ENCODE measurements at regions not wholly inside any gene's neighbourhood (a gene's known extent, or its start where the extent isn't known, plus 50 kb on each side); places are given as distances from the start of the nearest gene placed in this dataset.

DNA sequence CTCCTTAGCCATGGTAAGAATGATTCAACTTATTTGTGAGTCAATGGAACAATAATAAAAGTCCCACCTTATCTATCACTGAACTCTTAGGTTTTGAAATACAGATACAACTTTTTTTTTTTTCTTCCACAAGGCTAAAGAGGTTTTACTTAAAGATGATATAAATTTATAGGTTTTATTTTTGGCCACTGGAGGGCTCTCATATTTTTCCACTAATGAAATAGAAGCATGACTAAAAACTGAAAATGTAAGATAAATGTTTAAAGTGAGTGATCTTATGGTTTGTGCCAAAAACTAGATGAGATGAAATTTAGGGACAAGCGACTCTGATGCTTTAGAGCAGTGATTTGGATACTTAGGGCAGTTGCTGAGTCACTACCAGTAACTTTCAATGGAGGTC lies 499.0 kb downstream of the NUF2 start:
- H3K9me3 ChIP-seq: no peaks in the 10 kb centered on the region
- H3K4me1 ChIP-seq (ENCODE audit: low read depth): no peaks in the 10 kb centered on the region
- TF ChIP-seq, protein P1, sequence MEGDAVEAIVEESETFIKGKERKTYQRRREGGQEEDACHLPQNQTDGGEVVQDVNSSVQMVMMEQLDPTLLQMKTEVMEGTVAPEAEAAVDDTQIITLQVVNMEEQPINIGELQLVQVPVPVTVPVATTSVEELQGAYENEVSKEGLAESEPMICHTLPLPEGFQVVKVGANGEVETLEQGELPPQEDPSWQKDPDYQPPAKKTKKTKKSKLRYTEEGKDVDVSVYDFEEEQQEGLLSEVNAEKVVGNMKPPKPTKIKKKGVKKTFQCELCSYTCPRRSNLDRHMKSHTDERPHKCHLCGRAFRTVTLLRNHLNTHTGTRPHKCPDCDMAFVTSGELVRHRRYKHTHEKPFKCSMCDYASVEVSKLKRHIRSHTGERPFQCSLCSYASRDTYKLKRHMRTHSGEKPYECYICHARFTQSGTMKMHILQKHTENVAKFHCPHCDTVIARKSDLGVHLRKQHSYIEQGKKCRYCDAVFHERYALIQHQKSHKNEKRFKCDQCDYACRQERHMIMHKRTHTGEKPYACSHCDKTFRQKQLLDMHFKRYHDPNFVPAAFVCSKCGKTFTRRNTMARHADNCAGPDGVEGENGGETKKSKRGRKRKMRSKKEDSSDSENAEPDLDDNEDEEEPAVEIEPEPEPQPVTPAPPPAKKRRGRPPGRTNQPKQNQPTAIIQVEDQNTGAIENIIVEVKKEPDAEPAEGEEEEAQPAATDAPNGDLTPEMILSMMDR (IDR thresholded peaks at IDR 0.05): no peak
- DNase-seq: no peak
- intact Hi-C loops (cut with DNase I, micrococcal nuclease): no loop called here
- no peak for ATAC-seq
- H3K4me3 ChIP-seq: no peak overlapping the region
- no peaks in the 10 kb centered on the region for H3K36me3 ChIP-seq (ENCODE audit: low read depth)

DNA sequence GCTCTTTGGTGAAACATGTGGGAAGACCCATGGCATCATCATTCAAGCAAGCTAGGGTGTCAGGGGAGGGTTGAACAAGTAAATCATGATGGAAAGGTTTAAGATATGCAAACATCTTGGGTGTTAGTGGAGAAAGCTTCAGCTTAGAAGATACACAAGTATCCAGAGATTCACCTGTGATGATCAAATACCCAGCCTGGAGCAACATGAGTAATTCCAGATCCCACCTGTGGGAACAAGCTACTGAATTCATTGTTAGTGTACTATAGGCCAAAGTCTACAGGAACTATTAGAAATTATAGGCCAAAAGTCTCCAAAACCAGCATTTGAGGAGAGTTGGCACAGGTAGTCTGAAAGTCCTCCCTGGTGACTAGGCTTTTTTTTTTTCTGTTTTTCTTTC lies 499.9 kb downstream of the NUF2 start:
- intact Hi-C loops (cut with DNase I, micrococcal nuclease): no loop called here
- ATAC-seq (no peak), DNase-seq (no peak)
- H3K36me3 ChIP-seq (ENCODE audit: low read depth): no peaks in the 10 kb centered on the region
- H3K9me3 ChIP-seq: no peaks in the 10 kb centered on the region
- H3K4me1 ChIP-seq (ENCODE audit: low read depth): no peaks in the 10 kb centered on the region
- TF ChIP-seq, protein P1 (IDR thresholded peaks at IDR 0.05): no peak
- no peak overlapping the region for H3K4me3 ChIP-seq

DNA sequence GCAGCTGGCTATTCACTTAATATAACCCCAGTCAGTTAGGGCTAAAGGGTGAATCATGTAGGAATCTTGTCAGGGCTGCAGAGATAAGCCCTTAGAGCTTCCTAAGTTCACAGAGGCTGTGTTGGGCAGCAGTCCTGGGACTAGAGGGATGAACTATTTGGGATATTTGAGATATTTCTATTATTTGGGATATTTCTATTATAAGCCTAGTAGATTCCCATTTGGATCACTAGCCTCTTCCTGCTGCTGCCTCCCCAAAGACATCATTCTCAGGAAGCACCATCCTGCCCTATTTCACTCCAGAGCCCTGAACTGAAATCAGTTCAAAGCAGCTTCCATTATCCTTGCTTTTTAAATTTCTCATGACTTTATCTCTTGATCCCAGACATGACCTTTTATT lies 501.3 kb downstream of the NUF2 start:
- intact Hi-C loops (cut with DNase I, micrococcal nuclease): no loop called here
- no peak for DNase-seq
- Histone ChIP-seq H3K36me3 (ENCODE audit: low read depth) (no peaks in the 10 kb centered on the region), H3K4me3 (no peak overlapping the region), H3K4me1 (ENCODE audit: low read depth) (no peaks in the 10 kb centered on the region), H3K9me3 (no peaks in the 10 kb centered on the region)
- TF ChIP-seq, protein P1 (IDR thresholded peaks at IDR 0.05): no peak
- ATAC-seq: no peak

DNA sequence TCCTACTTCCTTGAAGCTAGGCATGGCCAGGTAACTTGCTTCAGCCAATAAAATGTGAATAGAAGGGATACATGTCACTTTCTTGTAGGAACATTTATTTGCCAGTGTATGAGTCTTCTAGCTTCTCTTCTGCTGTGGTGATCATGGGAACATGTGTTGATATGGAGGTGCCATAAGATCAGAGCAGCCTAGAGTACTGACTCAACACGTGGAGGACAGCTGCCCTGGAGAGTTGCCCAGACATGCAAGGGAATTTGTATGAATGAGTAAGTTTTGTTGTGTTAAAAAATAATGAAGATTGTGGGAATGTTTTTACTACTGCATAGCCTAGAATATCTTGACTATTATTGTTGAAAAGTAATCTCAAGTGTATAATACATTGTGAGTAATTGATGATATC lies 502.3 kb downstream of the NUF2 start:
- Histone ChIP-seq H3K4me3 (no peak overlapping the region), H3K4me1 (ENCODE audit: low read depth) (no peaks in the 10 kb centered on the region), H3K9me3 (no peaks in the 10 kb centered on the region), H3K36me3 (ENCODE audit: low read depth) (no peaks in the 10 kb centered on the region)
- TF ChIP-seq, protein P1 (IDR thresholded peaks at IDR 0.05): no peak
- intact Hi-C loops (cut with DNase I, micrococcal nuclease): no loop called here
- DNase-seq (peak in 1 of 3 donors; percentile 4), ATAC-seq (no peak)

DNA sequence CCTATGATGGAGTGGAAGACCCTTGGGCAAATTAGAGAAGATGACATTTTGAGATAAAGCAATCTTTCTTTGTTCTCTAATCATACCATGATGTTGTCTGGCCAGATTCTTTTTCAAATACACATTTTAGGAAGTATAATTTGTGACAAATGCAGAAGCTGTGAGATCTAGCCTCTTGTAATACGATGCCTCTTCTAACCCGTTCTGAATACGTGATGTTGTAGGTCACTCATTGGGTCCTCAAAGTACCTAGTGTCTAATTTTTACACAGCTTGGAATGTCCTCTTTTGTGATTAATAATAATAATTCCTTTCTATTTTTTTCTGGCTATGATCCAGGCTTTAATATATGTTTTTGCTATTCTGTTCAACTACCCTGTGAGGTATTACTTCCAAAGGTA lies 502.7 kb downstream of the NUF2 start:
- no peaks in the 10 kb centered on the region for H3K4me1 ChIP-seq (ENCODE audit: low read depth)
- no peak overlapping the region for H3K4me3 ChIP-seq
- no peak for ATAC-seq
- intact Hi-C loops (cut with DNase I, micrococcal nuclease): no loop called here
- no peaks in the 10 kb centered on the region for H3K36me3 ChIP-seq (ENCODE audit: low read depth)
- DNase-seq: no peak
- TF ChIP-seq, protein P1 (IDR thresholded peaks at IDR 0.05): no peak
- H3K9me3 ChIP-seq: no peaks in the 10 kb centered on the region

DNA sequence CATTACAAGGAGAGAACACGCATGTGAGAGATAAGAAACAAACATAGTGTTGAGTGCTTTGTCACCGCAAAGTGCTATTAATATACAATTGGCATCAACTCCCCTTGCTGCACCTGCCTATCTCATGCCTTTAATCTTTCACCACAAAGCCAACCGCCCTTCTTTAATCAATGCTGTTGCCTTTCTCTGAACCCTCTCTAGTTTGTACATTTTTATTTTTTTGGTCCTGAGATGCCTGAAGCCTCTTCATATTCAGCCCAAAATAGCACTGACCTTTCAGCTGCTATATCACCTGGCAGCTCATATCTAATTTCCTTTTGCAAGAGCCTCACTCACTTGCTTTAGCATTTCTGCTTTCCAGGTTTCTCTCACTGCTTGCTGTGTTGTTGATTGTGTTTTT lies 504.7 kb downstream of the NUF2 start:
- TF ChIP-seq, protein P1 (IDR thresholded peaks at IDR 0.05): no peak
- ATAC-seq (peak; percentile 18), DNase-seq (no peak)
- intact Hi-C loops (cut with DNase I, micrococcal nuclease): no loop called here
- Histone ChIP-seq H3K4me1 (ENCODE audit: low read depth) (no peaks in the 10 kb centered on the region), H3K9me3 (no peaks in the 10 kb centered on the region), H3K4me3 (no peak overlapping the region), H3K36me3 (ENCODE audit: low read depth) (no peaks in the 10 kb centered on the region)
